Stimulated activated memory B cell treated with anti-CD40 and anti-IgM and Interleukin-4, amounts not matched to agents 10 μg/mL and 1 μg/mL and 100 μg/mL, for 72 hours (primary cell): ENCODE measurements at regions not wholly inside any gene's neighbourhood (a gene's known extent, or its start where the extent isn't known, plus 50 kb on each side); places are given as distances from the start of the nearest gene placed in this dataset.
A peak's percentile ranks its signal among the peaks of the same experiment; 100 is the strongest.

Source experiments
- ATAC-seq: fragments of 150-1000 bp; cut with Tn5 transposase; 2 replicates; pipeline ENCODE4 v1.10.0; 2021
- H3K27ac Mint-ChIP-seq: one replicate; pipeline ENCODE4 v1.8.0; 2022; ENCODE audit warnings: mild to moderate bottlenecking, mixed read lengths
- H3K27me3 Mint-ChIP-seq: one replicate; pipeline ENCODE4 v1.8.0; 2022; ENCODE audit warnings: mixed read lengths
- H3K36me3 Mint-ChIP-seq: one replicate; pipeline ENCODE4 v1.8.0; 2022; ENCODE audit warnings: mixed read lengths
- H3K4me1 Mint-ChIP-seq: one replicate; pipeline ENCODE4 v1.8.0; 2022; ENCODE audit warnings: mixed read lengths
- H3K4me3 Mint-ChIP-seq: one replicate; pipeline ENCODE4 v1.8.0; 2022; ENCODE audit warnings: mild to moderate bottlenecking, moderate library complexity, mixed read lengths
- H3K9me3 Mint-ChIP-seq: one replicate; pipeline ENCODE4 v1.8.0; 2022; ENCODE audit warnings: mixed read lengths

DNA sequence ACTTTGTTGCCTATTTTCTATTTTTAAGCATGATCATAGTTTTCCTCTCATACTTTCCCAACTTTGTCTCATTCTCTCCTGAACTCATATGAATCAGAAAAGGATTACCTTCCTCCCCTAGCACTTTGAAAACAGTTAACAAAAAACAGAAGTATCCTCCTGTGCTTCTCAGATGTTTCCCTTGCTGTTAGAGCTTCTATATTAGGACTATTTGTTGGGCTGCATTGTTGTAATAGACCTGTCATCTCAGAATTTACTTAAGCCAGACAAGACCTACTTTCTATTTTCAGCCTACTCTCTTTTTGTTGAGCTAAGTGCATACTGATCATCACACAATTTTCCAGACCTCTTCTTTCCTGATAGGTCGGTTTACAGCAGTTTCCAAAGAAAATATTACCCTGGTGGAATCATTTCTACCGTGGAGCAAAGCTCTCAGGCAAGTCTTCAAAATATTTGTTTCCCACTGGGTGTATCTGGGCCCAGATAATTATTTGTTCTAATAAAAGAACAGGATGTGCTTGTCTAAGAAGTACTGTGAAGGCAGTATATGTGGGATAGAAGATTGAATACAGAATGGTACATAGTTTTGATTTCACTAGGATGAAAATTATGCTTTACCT, 411.9 kb upstream of the KLF6 start:
- no peak overlapping the region for H3K4me3 Mint-ChIP-seq
- no peak overlapping the region for H3K27ac Mint-ChIP-seq
- no peak for ATAC-seq
- H3K36me3 Mint-ChIP-seq, result no peaks in the 10 kb centered on the region
- H3K27me3 Mint-ChIP-seq, result peaks cover 8% of the 10 kb centered on the region
- no peaks in the 10 kb centered on the region for H3K9me3 Mint-ChIP-seq
- peaks cover 11% of the 10 kb centered on the region for H3K4me1 Mint-ChIP-seq

DNA sequence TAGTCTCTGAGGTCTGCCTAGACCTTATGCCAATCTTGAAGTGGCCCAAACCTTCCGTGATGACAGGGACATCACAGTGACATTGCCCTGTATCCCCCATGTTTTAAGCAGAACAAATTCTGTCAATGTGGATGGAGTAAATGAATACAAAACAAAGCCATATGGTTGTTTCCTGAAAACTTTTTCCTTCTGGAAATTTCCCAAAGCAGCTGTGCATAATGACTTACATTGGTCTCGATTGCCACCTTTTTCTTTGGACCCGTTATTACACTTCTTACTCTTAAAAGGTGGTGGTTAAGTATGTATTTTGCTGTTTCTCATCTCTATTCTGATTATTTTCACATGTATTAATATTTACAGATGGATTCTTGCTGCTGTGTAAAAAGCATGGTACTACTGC, 411.2 kb upstream of the KLF6 start:
- Mint-ChIP-seq H3K27ac (no peak overlapping the region), H3K4me1 (peaks cover 11% of the 10 kb centered on the region), H3K36me3 (no peaks in the 10 kb centered on the region), H3K4me3 (no peak overlapping the region), H3K27me3 (peaks cover under 1% of the 10 kb centered on the region), H3K9me3 (no peaks in the 10 kb centered on the region)
- no peak for ATAC-seq

DNA sequence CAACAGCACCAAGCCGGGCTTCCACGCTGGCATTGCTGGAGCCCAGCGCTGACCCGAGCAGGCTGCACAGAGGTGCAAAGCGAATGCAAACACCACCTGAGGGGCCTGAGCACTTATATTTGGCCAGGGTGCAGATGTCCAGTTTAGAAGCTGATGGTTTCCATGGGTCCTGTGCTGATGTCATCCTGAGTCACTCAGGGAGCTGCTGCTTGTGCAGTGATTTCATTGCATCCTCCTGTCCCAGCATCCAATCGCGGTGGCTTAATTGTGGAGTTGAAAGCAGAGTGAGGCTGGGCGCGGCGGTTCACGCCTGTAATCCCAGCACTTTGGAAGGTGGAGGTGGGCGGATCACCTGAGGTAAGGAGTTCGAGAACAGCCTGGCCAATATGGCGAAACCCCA, 410.2 kb upstream of the KLF6 start:
- H3K27me3 Mint-ChIP-seq, result no peaks in the 10 kb centered on the region
- H3K9me3 Mint-ChIP-seq, result no peaks in the 10 kb centered on the region
- no peaks in the 10 kb centered on the region for H3K36me3 Mint-ChIP-seq
- H3K4me3 Mint-ChIP-seq, result no peak overlapping the region
- no peak for ATAC-seq
- peaks cover 11% of the 10 kb centered on the region for H3K4me1 Mint-ChIP-seq
- H3K27ac Mint-ChIP-seq, result no peak overlapping the region

DNA sequence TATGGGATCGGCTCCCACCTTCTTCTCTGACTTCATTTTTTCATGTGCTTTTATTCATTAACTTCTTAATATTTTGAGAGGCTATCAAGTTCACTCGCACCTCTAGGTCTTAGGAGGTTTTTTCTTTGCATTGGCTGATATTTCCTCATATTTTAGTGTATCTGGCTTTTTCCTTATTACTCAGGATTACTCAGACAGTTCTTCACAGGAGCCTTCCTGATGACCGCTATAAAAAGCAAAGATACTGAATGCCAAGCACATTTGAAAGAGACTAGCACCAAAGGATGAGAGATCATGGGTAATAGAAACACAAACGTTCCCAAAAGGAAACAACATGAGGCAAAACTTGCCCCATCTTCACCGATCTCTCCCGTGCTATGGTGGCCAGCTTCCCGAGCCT, 409.2 kb upstream of the KLF6 start:
- no peaks in the 10 kb centered on the region for H3K9me3 Mint-ChIP-seq
- H3K4me1 Mint-ChIP-seq, result peaks cover 11% of the 10 kb centered on the region
- H3K27me3 Mint-ChIP-seq, result no peaks in the 10 kb centered on the region
- H3K4me3 Mint-ChIP-seq, result no peak overlapping the region
- no peaks in the 10 kb centered on the region for H3K36me3 Mint-ChIP-seq
- ATAC-seq, result no peak
- H3K27ac Mint-ChIP-seq, result no peak overlapping the region

DNA sequence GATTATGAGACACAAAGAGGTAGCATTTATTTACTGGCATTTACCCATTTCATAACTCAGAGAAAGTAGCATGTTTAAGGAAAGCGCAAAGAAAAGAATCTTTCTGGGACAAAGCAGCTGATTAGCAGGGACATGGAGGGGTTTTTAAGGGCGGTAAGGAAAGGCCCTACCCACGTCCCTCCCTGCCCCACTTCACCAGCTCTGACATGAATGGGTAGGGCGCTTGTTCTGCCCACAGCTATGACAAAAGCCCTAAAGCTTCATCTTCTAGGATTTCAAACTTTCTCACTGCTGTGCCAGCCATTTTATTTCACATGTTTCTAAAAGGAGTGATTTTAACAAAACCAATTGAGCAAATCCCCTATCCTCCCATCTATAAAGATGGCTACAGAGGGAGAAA, 406.9 kb upstream of the KLF6 start:
- Mint-ChIP-seq H3K27me3 (no peaks in the 10 kb centered on the region), H3K9me3 (no peaks in the 10 kb centered on the region), H3K4me3 (no peak overlapping the region), H3K36me3 (no peaks in the 10 kb centered on the region), H3K27ac (no peak overlapping the region), H3K4me1 (peaks cover 5% of the 10 kb centered on the region)
- ATAC-seq, result no peak

DNA sequence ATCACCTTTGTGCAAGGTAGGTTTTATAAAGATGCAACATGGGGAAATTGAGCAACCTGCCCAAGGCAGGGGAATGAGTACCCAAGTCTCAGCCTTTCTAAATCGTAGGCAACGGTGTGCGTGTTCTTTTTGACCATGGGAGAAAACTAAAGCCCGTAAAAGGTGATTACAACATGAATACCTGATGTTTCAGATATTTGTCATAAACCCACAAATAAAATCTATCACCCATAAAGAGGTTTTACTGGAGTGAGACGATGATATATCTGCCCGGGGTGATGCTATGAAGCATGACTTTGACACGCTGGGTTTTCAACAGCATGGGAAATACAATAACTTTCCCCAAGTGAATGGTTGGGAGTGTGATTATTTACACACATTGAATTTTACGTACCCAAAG, 406.3 kb upstream of the KLF6 start:
- no peaks in the 10 kb centered on the region for H3K9me3 Mint-ChIP-seq
- no peak overlapping the region for H3K4me3 Mint-ChIP-seq
- H3K4me1 Mint-ChIP-seq, result no peaks in the 10 kb centered on the region
- no peak for ATAC-seq
- H3K27me3 Mint-ChIP-seq, result no peaks in the 10 kb centered on the region
- no peak overlapping the region for H3K27ac Mint-ChIP-seq
- H3K36me3 Mint-ChIP-seq, result no peaks in the 10 kb centered on the region

DNA sequence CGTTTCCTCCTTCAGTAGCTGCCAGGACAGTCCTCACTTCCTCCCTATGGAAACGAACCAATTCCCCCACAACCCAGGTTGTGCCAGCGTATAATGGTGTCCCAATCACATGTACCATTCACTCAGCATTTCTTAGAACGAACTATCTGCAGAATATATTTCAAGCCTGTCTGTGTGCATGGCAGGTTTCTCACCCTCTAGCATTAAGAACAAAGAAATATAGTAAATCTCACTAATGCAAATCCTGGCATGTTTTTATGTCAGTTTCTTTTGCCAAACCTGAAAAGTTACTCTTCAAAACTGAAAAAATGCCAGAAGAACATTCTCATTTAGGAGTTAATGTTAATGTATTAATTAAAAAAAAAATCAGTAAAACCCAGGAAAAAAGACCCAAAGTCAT, 405.9 kb upstream of the KLF6 start:
- H3K36me3 Mint-ChIP-seq, result no peaks in the 10 kb centered on the region
- H3K27ac Mint-ChIP-seq, result no peak overlapping the region
- no peaks in the 10 kb centered on the region for H3K27me3 Mint-ChIP-seq
- H3K9me3 Mint-ChIP-seq, result no peaks in the 10 kb centered on the region
- no peak overlapping the region for H3K4me3 Mint-ChIP-seq
- H3K4me1 Mint-ChIP-seq, result no peaks in the 10 kb centered on the region
- ATAC-seq, result no peak

DNA sequence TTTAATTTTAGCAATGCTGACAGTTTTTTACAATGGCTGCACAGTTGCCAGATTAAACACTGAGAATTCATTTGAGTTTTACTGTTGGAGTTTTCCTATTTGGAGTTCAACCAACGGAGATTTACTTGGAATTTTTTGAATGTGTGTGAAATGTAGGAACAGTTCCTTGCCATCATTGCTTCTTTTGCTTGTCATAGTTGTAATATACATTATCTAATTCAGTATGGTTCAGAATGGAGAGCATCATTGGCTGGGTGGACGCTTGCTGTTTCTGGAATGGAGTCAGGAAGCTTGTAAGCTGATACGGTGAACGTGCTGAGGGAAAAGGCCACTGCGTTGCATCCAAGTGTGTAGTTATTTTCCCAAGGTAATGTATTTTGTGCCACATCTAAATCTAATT, 404.3 kb upstream of the KLF6 start:
- no peak overlapping the region for H3K4me3 Mint-ChIP-seq
- H3K36me3 Mint-ChIP-seq, result no peaks in the 10 kb centered on the region
- no peaks in the 10 kb centered on the region for H3K27me3 Mint-ChIP-seq
- no peaks in the 10 kb centered on the region for H3K4me1 Mint-ChIP-seq
- H3K27ac Mint-ChIP-seq, result no peak overlapping the region
- H3K9me3 Mint-ChIP-seq, result no peaks in the 10 kb centered on the region
- no peak for ATAC-seq

DNA sequence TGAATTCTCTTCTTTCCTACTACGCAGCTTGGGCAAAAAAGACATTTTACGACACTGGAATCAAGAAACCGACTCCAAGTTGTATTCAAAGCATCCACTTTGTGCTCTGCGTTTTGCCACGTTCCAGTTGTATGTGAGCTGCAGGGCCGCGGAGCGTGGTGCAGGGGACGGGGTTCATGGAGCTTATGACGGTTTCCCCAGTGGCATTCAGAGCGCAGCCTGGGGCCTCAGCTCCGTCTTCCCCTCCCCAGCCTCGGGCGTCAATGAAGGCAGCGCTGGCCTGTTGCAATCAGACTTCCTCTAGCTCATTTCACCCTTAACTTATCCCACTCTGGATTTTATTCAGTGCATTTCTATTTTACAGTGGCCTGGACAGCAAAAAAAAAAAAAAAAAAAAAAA, 403.4 kb upstream of the KLF6 start:
- Mint-ChIP-seq H3K4me3 (no peak overlapping the region), H3K9me3 (no peaks in the 10 kb centered on the region), H3K27me3 (no peaks in the 10 kb centered on the region), H3K27ac (no peak overlapping the region), H3K36me3 (no peaks in the 10 kb centered on the region), H3K4me1 (no peaks in the 10 kb centered on the region)
- no peak for ATAC-seq

DNA sequence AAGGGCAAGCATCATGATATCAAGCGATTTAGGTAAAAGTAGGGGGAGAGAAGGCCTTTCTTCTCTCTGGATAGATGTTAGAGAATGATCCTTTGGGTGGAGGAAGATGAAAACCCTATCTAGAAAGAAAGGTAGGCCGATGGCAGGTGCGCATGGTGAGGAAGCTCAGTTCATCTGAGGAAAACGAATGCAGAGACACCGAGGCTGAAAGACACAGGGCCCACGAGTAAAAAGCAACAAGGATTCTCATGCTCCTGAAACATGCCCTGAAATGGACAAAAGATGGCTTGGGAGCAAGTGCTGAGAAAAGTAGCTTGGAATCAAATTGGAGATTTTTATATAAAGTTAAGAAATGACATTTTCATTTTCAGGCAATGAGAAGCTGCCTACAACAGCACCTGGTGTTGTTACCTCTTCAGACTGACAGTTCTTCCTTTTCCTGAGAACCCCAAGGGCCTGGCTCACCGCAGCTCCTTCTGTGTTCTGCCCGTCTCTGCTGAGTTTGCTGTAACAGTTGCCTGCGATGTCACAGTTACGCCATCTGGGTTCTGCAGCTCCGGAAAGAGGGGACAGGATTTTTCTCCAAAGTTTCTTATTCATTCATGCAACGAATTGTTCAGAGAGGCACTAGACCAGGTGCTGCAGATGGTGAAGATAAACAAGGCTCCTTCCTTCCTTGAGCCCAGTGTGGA, 402.0 kb upstream of the KLF6 start:
- Mint-ChIP-seq H3K4me1 (no peaks in the 10 kb centered on the region), H3K27me3 (no peaks in the 10 kb centered on the region), H3K36me3 (no peaks in the 10 kb centered on the region), H3K27ac (no peak overlapping the region), H3K4me3 (no peak overlapping the region), H3K9me3 (no peaks in the 10 kb centered on the region)
- no peak for ATAC-seq

DNA sequence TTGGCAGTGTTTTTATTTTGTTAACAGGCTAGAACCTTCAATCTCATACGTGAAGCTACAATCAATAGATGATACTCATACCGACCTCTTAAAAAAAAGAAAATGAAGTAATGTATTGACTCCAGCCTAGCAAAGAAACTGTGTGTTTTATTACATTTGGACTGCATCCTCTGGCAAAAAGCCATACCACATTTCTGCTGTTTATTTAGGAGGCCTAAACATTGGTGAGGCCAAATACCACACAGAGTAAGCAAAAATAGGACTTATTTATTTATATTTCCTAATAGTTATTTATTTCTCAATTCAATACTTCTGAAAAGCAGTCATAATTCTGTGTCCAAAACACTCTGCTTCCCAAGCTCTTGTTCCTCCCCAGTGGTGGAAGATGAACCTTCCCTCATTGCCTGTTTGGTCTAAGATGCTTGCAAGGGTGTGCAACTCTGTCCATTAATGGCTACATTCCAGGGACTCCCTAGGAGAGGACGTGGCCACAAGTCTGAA, 398.8 kb upstream of the KLF6 start:
- Mint-ChIP-seq H3K36me3 (no peaks in the 10 kb centered on the region), H3K4me1 (peaks cover 10% of the 10 kb centered on the region), H3K4me3 (no peak overlapping the region), H3K27me3 (no peaks in the 10 kb centered on the region), H3K9me3 (no peaks in the 10 kb centered on the region), H3K27ac (no peak overlapping the region)
- ATAC-seq, result no peak

DNA sequence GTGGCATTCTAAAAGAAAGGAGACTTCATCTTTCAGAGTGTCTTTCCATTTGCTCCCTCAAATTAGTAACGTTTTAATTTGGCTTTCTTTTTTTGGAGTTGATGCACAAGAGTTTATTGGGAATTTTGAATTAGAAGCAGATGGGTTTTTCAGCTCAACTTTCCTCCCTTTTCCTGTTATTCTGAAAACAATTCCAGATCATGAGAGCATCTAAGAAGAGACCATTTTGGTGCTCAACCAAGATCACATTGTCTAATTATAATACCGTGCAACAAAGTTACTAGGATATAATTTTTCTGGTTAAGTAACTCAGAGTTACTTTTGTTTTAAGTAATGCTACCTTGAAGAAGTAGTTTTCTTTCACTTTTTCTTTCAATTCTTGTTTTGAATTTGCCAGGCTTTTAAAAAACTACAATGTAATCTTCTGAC, 396.6 kb upstream of the KLF6 start:
- Mint-ChIP-seq H3K36me3 (no peaks in the 10 kb centered on the region), H3K4me1 (peaks cover 13% of the 10 kb centered on the region), H3K27me3 (no peaks in the 10 kb centered on the region), H3K27ac (no peak overlapping the region), H3K4me3 (no peak overlapping the region), H3K9me3 (no peaks in the 10 kb centered on the region)
- no peak for ATAC-seq

DNA sequence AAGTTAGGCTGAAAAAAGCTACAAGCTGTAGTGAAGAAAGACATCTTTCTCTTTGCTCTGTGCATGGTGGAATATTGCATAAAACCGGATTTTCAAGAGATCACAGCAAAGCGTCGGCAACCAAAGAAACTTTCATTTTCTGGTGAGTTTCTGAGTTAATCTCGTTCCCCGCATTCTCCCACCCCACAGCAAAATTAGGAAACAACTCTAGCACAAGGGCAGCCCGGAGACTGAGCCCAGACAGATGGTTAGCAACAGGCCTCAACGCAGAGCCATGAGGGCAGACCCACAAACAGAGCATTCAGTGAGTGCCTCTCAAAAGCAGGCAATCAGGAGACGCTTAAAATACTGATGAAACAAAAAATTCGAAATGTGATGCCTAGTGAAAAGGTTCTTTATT, 396.1 kb upstream of the KLF6 start:
- Mint-ChIP-seq H3K4me1 (peaks cover 19% of the 10 kb centered on the region), H3K36me3 (no peaks in the 10 kb centered on the region), H3K9me3 (no peaks in the 10 kb centered on the region), H3K4me3 (no peak overlapping the region), H3K27me3 (no peaks in the 10 kb centered on the region), H3K27ac (no peak overlapping the region)
- ATAC-seq, result no peak

DNA sequence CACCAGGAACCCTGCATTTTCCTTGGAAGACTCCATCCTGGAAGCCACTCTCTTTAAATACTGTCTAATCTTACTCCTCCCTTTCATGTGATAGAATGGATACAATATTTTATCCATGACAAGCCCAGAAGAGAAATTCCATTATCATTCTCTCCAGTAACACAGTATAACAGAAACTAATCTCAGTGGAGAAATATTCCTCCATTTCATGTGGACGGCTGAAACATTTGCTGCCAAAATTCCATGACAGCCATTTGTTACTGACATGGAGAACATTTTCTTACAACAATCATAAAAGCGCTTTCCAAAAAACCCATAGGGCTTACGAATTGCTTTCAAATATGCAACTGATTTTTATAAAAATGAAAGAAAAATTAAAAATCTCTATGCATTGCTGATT, 392.8 kb upstream of the KLF6 start:
- H3K4me3 Mint-ChIP-seq, result no peak overlapping the region
- H3K27me3 Mint-ChIP-seq, result no peaks in the 10 kb centered on the region
- H3K27ac Mint-ChIP-seq, result no peak overlapping the region
- ATAC-seq, result no peak
- peaks cover 5% of the 10 kb centered on the region for H3K9me3 Mint-ChIP-seq
- H3K36me3 Mint-ChIP-seq, result peaks cover 6% of the 10 kb centered on the region
- peaks cover 27% of the 10 kb centered on the region for H3K4me1 Mint-ChIP-seq

DNA sequence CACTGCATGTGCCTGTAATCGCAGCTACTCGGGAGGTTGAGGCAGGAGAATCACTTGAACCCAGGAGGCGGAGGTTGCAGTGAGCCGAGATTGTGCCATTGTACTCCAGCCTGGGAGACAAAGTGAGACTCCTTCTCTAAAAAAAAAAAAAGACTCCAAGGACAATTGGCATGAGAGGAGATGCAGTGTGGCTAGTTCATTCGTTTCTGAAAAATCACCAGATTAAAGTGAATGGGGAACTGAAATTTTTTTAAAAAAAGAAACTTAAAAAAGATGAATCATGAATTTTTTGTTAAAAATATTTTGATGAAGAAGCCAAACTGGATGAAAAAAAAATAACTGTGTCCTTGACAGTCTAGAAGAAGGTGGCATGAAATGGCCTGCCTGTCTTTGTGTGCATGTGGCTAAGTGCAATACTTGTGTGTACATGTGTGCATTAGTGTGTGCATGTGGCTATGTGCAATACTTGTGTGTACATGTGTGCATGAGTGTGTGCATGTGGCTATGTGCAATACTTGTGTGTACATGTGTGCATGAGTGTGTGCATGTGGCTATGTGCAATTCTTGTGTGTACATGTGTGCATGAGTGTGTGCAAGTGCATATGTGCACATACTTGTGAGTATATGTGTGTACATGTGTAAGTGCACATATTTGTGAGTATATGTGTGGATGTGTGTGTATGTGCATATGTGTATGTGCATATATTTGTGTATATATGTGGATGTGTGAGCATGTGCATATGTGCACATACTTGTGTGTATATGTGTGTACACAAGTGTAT, 391.7 kb upstream of the KLF6 start:
- H3K36me3 Mint-ChIP-seq, result peaks cover 6% of the 10 kb centered on the region
- ATAC-seq, result peak; percentile 54
- peak overlapping the region; percentile 20 for H3K27ac Mint-ChIP-seq
- H3K4me3 Mint-ChIP-seq, result peak overlapping the region; percentile 66
- H3K4me1 Mint-ChIP-seq, result peaks cover 26% of the 10 kb centered on the region
- no peaks in the 10 kb centered on the region for H3K27me3 Mint-ChIP-seq
- H3K9me3 Mint-ChIP-seq, result peaks cover 5% of the 10 kb centered on the region

DNA sequence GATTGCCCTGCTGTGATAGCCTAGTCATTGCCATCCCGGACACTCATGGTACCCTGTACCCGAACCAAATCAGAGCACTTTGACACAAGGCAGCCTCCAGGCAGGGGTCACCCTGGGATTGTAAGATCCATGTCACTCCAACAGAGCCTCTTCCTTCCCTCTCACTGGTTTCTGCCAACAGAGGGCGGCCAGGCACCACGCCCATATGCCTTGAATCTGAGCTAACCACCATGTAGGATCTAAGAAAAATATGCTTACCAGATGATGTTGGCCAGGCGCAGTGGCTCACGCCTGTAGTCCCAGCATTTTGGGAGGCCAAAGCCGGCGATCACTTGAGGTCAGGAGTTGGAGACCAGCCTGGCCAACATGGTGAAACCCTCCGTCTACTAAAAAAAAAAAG, 389.2 kb upstream of the KLF6 start:
- no peak overlapping the region for H3K4me3 Mint-ChIP-seq
- H3K4me1 Mint-ChIP-seq, result peaks cover 31% of the 10 kb centered on the region
- peaks cover 6% of the 10 kb centered on the region for H3K36me3 Mint-ChIP-seq
- ATAC-seq, result no peak
- H3K9me3 Mint-ChIP-seq, result peaks cover 5% of the 10 kb centered on the region
- H3K27me3 Mint-ChIP-seq, result no peaks in the 10 kb centered on the region
- H3K27ac Mint-ChIP-seq, result no peak overlapping the region
